ENCODE measurements at regions not wholly inside any gene's neighbourhood (a gene's known extent, or its start where the extent isn't known, plus 50 kb on each side); places are given as distances from the start of the nearest gene placed in this dataset.
"Not testable (repeated sequence)": the region's sequence is repeated elsewhere in the genome, so short reads cannot be mapped to it uniquely, and the experiment has no call there.

- no peak for DNase-seq
Measured at GRCh38 chr21:25254491-25255174, 352.6 kb downstream of the MRPL39 start.

- DNase-seq = peak in 1 of 58 donors; percentile 2
Measured at GRCh38 chr21:25246546-25246945, 360.7 kb downstream of the MRPL39 start.

- DNase-seq = no peak
Measured at GRCh38 chr21:25244735-25245134, 362.5 kb downstream of the MRPL39 start.

GRCh38 chr21:25243808-25244207 lies 363.5 kb downstream of the MRPL39 start:
- DNase-seq = no peak

GRCh38 chr21:25240974-25241373 lies 366.3 kb downstream of the MRPL39 start:
- DNase-seq = no peak

- no peak for DNase-seq
Measured at GRCh38 chr21:25234857-25235801, 372.2 kb downstream of the MRPL39 start.

- no peak for DNase-seq
Measured at GRCh38 chr21:25220954-25221353, 386.3 kb downstream of the MRPL39 start.

- no peak for DNase-seq
Measured at GRCh38 chr21:25220169-25220568, 387.1 kb downstream of the MRPL39 start.

- DNase-seq = no peak
Measured at GRCh38 chr21:25215698-25216384, 391.4 kb downstream of the MRPL39 start.

- no peak for DNase-seq
Measured at GRCh38 chr21:25214676-25215075, 392.6 kb downstream of the MRPL39 start.

GRCh38 chr21:25199944-25200343 lies 407.3 kb downstream of the MRPL39 start:
- DNase-seq = no peak

- DNase-seq = no peak
Measured at GRCh38 chr21:25191141-25191540, 416.1 kb downstream of the MRPL39 start.

- DNase-seq = no peak
Measured at GRCh38 chr21:25189497-25189896, 417.8 kb downstream of the MRPL39 start.

GRCh38 chr21:25188677-25189079 lies 418.6 kb downstream of the MRPL39 start:
- DNase-seq = no peak

- no peak for DNase-seq
Measured at GRCh38 chr21:25186273-25186672, 421.0 kb downstream of the MRPL39 start.

GRCh38 chr21:25183577-25183976 lies 423.7 kb downstream of the MRPL39 start:
- no peak for DNase-seq

GRCh38 chr21:25181690-25182089 lies 425.6 kb downstream of the MRPL39 start:
- not testable (repeated sequence) for DNase-seq

- no peak for DNase-seq
Measured at GRCh38 chr21:25179116-25179515, 428.2 kb downstream of the MRPL39 start.

- DNase-seq = no peak
Measured at GRCh38 chr21:25176637-25177412, 430.5 kb downstream of the MRPL39 start.

GRCh38 chr21:25175938-25176337 lies 431.3 kb downstream of the MRPL39 start:
- no peak for DNase-seq

- no peak for DNase-seq
Measured at GRCh38 chr21:25171438-25171837, 435.8 kb downstream of the MRPL39 start.

All from anterior cingulate cortex (tissue), 58 donors.